PFSK-1 (cell line): ENCODE measurements at regions not wholly inside any gene's neighbourhood (a gene's known extent, or its start where the extent isn't known, plus 50 kb on each side); places are given as distances from the start of the nearest gene placed in this dataset.

Experiments used
- FOXP2 ChIP-seq: optimal IDR thresholded peaks from 2 replicates; pipeline ENCODE3; 2011; ENCODE audit warnings: borderline replicate concordance, control low read depth, inconsistent platforms; ENCODE audit not compliant: insufficient read depth; ENCODE audit errors: extremely low read length, extremely low read depth
- POLR2AphosphoS5 ChIP-seq: IDR thresholded peaks from 2 replicates; pipeline ENCODE4 v1.6.1; 2012; ENCODE audit warnings: low read depth, mild to moderate bottlenecking, control low read depth, low read length, moderate library complexity
- SIN3A ChIP-seq: IDR thresholded peaks from 2 replicates; pipeline ENCODE4 v1.6.1; 2012; ENCODE audit warnings: mild to moderate bottlenecking, low read length, moderate library complexity, borderline replicate concordance; ENCODE audit not compliant: insufficient read depth
- TAF1 ChIP-seq: IDR thresholded peaks from 2 replicates; pipeline ENCODE4 v1.6.1; 2012; ENCODE audit warnings: low read length, control low read depth, borderline replicate concordance; ENCODE audit not compliant: insufficient read depth
- TF ChIP-seq, protein P1 (sequence below), 2 experiments: IDR thresholded peaks; 2 replicates each; pipeline versions ENCODE4 v1.6.1 to v1.8.0; 2011 to 2012; ENCODE audit warnings: low read depth in 2 of 2, low read length in 2 of 2, control low read depth in 1 of 2, inconsistent platforms in 1 of 2, mild to moderate bottlenecking in 1 of 2, moderate library complexity in 1 of 2; ENCODE audit not compliant: insufficient read depth in 1 of 2

DNA sequence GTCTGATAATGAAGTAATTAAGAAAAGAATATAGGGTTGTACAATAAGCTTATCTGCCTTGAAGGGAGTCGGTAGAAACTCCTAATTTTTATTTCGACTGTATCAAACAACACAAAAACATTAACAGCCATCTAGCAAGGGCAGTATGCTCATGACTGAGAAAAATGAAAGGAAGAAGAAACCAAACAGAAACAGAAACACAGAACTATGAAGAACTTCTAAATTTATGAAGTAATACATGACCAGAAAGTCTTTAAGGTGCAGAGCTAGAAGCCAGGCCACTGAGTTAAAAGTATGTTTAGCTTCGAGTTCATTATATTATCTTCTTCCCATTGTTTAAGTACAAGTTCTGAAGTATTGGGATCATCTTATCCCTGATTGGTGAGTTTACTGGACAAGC lies 367.3 kb upstream of the C9orf72 start:
- TF ChIP-seq FOXP2 (no peak), POLR2AphosphoS5 (no peak), SIN3A (no peak)
- TF ChIP-seq, protein P1, sequence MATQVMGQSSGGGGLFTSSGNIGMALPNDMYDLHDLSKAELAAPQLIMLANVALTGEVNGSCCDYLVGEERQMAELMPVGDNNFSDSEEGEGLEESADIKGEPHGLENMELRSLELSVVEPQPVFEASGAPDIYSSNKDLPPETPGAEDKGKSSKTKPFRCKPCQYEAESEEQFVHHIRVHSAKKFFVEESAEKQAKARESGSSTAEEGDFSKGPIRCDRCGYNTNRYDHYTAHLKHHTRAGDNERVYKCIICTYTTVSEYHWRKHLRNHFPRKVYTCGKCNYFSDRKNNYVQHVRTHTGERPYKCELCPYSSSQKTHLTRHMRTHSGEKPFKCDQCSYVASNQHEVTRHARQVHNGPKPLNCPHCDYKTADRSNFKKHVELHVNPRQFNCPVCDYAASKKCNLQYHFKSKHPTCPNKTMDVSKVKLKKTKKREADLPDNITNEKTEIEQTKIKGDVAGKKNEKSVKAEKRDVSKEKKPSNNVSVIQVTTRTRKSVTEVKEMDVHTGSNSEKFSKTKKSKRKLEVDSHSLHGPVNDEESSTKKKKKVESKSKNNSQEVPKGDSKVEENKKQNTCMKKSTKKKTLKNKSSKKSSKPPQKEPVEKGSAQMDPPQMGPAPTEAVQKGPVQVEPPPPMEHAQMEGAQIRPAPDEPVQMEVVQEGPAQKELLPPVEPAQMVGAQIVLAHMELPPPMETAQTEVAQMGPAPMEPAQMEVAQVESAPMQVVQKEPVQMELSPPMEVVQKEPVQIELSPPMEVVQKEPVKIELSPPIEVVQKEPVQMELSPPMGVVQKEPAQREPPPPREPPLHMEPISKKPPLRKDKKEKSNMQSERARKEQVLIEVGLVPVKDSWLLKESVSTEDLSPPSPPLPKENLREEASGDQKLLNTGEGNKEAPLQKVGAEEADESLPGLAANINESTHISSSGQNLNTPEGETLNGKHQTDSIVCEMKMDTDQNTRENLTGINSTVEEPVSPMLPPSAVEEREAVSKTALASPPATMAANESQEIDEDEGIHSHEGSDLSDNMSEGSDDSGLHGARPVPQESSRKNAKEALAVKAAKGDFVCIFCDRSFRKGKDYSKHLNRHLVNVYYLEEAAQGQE (IDR thresholded peaks at IDR 0.05; ENCODE audit: insufficient read depth in 1 of 2, low read depth in 2 of 2, low read length in 2 of 2) = no peak

DNA sequence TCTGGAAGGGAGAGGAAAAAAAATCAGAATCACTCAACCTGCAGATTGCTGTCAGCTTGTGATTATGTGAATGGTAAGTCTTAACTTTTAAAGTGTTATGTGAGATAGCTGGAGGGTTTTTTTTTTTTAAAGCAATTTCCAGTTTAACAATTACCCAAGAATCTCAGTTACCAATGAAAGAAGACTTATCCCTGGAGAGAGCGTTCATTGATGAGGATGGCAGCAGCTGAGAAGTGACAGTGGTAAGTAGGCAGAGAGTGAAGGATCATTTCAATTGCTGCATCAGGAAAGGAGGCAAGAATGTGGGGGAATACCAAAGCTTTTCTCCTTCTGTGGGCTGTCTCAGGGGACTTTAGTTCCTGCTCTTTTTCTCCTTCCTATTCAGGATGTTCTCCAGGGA lies 370.2 kb upstream of the C9orf72 start:
- no peak for TF ChIP-seq FOXP2
- TF ChIP-seq, protein P1 (IDR thresholded peaks at IDR 0.05; ENCODE audit: insufficient read depth in 1 of 2, low read depth in 2 of 2, low read length in 2 of 2) = no peak
- no peak for TF ChIP-seq TAF1
- no peak for TF ChIP-seq SIN3A
- no peak for TF ChIP-seq POLR2AphosphoS5

DNA sequence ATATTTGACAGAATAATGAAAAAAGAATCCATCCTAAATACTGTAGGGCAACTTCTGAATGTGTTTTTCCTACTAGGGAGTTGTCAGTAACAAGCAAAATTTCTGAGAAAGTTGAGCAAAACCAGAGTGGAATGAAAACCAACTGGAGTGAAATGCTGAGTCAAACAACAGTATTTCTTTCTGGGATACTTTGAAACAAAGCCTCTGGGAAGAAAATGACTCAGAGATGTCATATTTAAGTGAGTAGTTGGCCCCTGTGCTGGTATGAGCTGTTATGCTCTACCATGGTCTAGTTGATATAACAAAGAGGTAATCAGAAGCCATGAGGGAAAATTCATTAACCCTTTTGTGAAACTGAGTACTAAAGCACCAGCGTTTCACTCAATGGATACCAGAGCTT lies 372.1 kb upstream of the C9orf72 start:
- TF ChIP-seq FOXP2 (no peak), SIN3A (no peak), TAF1 (no peak), POLR2AphosphoS5 (no peak)
- TF ChIP-seq, protein P1 (IDR thresholded peaks at IDR 0.05; ENCODE audit: insufficient read depth in 1 of 2, low read depth in 2 of 2, low read length in 2 of 2) = no peak

DNA sequence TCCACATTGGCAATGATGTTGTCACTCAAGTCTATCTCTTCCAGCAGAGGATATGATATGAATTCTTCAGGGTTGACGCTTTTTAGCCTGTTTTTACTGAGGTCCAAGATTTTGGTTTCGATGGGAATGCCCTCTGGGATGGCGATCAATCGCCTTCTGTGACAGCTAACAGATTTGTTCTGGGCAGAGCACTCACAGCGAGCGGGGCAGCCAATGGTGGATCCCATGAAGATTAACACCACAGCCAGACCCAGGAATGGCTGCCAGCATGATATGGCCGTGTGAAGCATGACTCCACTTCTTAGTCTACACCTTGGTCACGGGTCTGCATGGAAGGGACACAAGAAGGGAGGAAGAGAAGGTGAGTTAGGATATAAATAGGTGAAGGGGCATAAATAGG lies 377.1 kb upstream of the C9orf72 start:
- TF ChIP-seq POLR2AphosphoS5 = no peak
- TF ChIP-seq, protein P1 (IDR thresholded peaks at IDR 0.05; ENCODE audit: insufficient read depth in 1 of 2, low read depth in 2 of 2, low read length in 2 of 2) = no peak
- no peak for TF ChIP-seq FOXP2
- TF ChIP-seq TAF1 = no peak
- TF ChIP-seq SIN3A = no peak

DNA sequence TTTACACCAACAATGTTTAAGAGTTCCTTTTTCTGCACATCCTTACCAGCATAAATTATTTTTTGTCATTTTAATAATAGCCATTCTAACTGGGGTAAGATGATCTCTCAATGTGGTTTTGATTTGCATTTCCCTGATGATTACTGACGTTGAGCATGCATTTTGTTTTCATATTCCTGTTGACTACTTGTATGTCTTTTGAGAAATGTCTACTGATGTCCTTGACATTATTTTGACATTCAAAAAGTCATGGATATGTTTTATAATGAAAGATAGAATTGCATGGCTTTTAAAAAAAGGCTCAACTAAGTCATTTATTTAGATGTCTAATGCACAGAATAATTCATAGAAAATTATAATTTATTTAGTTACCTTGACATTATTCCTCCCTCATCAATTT lies 381.6 kb upstream of the C9orf72 start:
- TF ChIP-seq POLR2AphosphoS5 (no peak), SIN3A (no peak), FOXP2 (no peak), TAF1 (no peak)
- TF ChIP-seq, protein P1 (IDR thresholded peaks at IDR 0.05; ENCODE audit: insufficient read depth in 1 of 2, low read depth in 2 of 2, low read length in 2 of 2) = no peak
